ENCODE measurements at regions not wholly inside any gene's neighbourhood (a gene's known extent, or its start where the extent isn't known, plus 50 kb on each side); places are given as distances from the start of the nearest gene placed in this dataset.

DNA sequence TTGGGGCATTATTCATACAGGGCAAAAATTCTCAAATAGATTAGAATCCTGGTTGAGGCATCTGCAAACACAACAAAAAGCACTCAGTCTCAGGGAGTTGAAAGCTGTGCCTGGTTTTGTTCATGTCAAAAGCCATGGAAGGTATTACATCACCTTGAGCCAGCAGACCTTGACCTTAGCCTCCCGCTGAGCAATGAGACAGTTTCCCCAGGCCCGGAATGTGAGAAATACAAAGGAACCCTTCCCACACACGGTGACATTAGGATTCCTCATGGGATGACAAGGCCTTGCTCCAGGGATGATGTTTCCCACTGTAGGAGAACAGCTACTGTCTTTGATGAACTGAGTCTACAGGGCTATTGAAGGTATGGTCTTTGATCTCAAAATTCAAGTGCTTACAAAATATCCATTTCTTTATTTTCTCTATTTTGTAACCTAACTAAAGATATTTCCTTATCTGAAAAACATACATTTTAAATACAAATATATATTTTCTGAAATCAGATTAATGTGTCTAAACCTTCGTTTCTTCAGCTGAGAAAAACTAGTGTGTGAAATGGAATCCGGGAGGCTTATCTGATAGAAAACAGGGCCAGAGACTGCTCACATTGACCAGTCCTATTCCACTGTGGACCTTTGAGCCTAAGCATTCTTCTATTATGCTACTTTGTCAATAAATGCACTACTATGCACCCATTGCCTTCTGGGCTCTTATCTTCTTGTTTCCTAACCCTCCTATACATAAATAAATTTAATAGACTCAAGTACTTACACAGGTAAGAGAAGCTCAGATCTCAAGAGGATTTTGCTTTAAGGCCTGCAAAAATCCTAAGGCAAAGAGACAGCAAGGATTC, 298.2 kb downstream of the KBTBD8 start:
- TF ChIP-seq ZNF165 (CRISPR knock-in tag; IDR thresholded peaks at IDR 0.05; ENCODE audit: borderline replicate concordance) (no peak), BHLHE40 (IDR thresholded peaks at IDR 0.05; ENCODE audit: low read length) (no peak), GABPB1 (CRISPR knock-in tag; IDR thresholded peaks at IDR 0.05) (no peak), ARID2 (IDR thresholded peaks at IDR 0.05) (no peak), TRIM28 (IDR thresholded peaks at IDR 0.05) (no peak), SRF (CRISPR knock-in tag; IDR thresholded peaks at IDR 0.05) (no peak), YY1 (IDR thresholded peaks at IDR 0.05; ENCODE audit: borderline replicate concordance in 1 of 3, control insufficient read depth in 1 of 3, extremely low read depth in 1 of 3, insufficient read depth in 3 of 3, insufficient read length in 1 of 3, insufficient replicate concordance in 2 of 3, low read depth in 1 of 3, low read length in 2 of 3) (no peak)
- TF ChIP-seq, protein P1, sequence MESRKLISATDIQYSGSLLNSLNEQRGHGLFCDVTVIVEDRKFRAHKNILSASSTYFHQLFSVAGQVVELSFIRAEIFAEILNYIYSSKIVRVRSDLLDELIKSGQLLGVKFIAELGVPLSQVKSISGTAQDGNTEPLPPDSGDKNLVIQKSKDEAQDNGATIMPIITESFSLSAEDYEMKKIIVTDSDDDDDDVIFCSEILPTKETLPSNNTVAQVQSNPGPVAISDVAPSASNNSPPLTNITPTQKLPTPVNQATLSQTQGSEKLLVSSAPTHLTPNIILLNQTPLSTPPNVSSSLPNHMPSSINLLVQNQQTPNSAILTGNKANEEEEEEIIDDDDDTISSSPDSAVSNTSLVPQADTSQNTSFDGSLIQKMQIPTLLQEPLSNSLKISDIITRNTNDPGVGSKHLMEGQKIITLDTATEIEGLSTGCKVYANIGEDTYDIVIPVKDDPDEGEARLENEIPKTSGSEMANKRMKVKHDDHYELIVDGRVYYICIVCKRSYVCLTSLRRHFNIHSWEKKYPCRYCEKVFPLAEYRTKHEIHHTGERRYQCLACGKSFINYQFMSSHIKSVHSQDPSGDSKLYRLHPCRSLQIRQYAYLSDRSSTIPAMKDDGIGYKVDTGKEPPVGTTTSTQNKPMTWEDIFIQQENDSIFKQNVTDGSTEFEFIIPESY (CRISPR knock-in tag; IDR thresholded peaks at IDR 0.05): no peak
